GF-D8 (cell line): ENCODE measurements at regions not wholly inside any gene's neighbourhood (a gene's known extent, or its start where the extent isn't known, plus 50 kb on each side); places are given as distances from the start of the nearest gene placed in this dataset.
A peak's percentile ranks its signal among the peaks of the same experiment; 100 is the strongest.
"Not testable (repeated sequence)": the region's sequence is repeated elsewhere in the genome, so short reads cannot be mapped to it uniquely, and the experiment has no call there.

ENCODE experiments used
- DNase-seq: peaks from one replicate; lab custom pipeline; 2025; lab: John Stamatoyannopoulos, UW

DNA sequence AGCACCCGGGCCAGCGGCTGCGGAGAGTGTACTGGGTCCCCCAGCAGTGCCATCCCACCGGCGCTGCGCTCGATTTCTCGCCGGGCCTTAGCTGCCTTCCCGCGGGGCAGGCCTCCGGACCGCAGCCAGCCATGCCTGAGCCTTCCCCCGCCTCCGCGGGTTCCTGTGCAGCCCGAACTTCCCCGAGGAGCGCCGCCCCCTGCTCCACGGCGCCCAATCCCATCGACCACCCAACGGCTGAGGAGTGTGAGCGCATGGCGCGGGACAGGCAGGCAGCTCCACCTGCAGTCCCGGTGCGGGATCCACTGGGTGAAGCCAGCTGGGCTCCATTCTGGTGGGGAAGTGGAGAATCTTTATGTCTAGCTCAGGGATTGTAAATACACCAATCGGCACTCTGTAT, 325.4 kb downstream of the PPP1R3A start:
- not testable (repeated sequence) for DNase-seq

DNA sequence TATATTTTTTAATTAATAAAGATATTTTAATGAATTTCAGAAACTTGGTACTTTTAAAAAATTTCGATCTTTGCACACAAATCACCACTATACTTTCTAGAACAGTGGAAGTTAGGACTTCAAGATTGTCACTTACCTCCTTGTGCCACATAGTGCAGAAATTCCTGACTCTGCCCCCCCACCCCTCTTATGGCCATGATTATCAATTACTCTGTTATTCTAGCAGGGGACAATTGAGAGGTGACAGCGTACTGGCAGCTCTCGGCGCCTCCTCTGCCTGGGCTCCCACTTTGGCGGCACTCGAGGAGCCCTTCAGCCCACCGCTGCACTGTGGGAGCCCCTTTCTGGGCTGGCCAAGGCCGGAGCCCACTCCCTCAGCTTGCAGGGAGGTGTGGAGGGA, 325.9 kb downstream of the PPP1R3A start:
- not testable (repeated sequence) for DNase-seq

DNA sequence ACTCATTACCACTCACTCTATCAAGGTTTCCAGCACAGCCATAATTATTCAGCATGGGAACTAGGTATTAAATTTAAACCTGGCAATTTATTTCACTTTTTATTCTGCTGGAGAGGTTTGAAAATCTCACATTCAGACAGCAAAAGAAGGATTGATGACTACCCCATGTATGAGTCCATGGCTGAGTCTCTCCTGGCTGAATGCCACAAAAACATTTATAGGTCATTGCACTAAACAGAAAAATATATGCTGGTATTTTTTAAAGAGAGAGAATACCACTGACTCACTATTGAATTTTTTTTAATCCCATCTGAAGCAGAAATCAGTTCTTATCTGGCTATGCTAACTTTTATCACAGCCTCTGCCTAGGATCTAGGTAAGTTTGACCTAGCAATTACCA, 336.3 kb downstream of the PPP1R3A start:
- no peak for DNase-seq

DNA sequence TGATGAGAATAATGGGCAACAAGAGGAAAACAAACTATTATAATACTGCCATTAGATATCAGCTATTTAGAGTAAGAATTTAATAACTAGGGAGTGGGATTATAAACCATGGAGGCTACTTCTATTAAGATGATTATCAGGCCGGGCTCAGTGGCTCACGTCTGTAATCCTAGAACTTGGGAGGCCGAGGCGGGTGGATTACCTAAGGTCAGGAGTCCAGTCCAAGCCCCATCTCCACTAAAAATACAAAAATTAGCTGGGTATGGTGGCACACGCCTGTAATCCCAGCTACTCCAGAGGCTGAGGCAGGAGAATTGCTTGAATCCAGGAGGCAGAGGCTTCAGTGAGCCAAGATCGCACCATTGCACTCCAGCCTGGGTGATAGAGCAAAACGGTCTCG, 355.6 kb downstream of the PPP1R3A start:
- not testable (repeated sequence) for DNase-seq

DNA sequence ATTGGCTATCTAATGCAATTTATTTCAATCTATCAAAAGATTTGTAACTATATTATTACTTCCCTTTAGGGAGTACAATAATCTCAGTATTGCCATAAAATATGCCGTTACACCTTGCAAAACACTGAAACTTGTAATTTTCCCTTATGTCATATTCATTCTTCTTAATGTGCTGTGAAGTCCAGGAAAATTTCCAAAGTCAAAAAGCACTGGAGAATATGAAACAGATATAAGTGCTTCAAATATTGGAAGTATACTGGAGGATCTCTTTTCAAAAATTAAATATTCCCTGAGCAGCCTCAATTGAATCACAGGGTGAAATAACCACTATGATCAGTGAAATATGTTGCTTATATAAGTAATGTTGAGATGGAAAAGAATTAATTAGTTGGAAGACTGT, 356.0 kb downstream of the PPP1R3A start:
- DNase-seq = no peak

DNA sequence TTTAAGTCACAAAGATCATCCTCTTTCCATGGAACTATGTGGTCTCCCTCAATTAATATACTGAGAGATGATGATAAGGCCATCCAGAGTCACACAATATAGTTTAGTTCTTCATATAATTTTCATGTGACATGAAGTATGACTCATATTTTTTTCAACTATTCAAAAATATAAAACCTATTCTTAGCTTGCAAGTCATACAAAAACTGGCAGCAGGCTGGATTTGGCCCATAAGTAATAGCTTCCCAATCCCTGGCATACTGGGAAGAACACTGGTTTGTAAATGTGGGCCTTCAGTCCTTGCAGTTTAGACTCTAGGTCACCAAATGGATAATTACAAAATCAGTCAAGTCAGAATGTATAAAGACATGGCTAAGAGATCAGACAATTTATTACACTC, 356.6 kb downstream of the PPP1R3A start:
- no peak for DNase-seq

DNA sequence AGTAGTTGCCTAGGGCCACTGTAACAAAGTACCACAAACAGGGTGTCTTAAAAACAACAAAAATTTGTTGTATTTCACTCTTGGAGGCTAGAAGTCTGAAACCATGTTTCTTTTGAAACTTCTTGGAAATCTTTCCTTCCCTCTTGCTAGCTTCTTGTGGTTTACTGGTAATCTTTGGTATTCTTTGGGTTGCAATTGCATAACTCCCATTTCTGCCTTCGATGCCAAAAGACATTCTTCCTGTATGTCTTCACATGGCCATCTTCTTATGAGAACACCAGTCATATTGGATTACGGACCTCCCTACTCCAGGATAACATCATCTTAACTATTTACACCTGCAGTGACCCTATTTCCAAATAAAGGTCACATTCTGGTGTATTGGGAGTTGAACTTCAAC, 357.4 kb downstream of the PPP1R3A start:
- DNase-seq = peak; percentile 57

DNA sequence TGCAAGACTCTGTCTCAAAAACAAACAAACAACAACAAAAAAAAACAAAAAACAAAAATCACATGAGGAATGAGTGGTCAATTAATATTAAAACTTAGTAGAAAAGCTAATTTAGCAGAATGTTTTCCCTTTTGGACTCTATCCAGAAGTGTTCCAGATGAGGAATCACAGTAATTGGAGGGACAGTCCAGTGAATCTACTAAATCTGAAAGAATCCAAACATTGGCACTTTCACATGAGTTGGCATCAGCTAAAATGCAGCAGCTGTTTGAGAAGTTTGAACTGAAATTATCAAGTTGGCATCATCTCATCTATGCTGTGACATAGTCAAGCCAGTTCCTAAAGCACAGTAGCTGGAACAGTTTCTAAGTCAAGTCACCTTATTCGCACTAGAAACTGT, 367.8 kb downstream of the PPP1R3A start:
- no peak for DNase-seq

DNA sequence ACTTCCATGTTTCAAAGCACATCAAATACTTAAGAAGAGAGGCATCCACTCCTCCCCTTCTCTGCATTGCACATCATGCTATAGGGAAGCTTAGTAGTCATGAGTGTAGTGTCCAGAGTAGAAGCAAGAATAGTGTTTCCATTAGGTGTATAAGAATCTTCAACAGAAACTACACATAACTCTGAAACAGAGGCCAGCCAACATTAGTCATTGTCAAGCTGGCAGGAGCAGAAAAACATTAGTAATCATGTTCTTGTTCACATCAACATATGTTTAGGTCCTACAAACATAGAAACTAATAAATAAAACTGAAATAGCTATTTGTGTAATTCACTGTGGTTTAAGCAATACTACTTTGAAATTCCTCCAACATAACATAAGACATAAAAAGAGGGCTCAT, 370.2 kb downstream of the PPP1R3A start:
- no peak for DNase-seq

DNA sequence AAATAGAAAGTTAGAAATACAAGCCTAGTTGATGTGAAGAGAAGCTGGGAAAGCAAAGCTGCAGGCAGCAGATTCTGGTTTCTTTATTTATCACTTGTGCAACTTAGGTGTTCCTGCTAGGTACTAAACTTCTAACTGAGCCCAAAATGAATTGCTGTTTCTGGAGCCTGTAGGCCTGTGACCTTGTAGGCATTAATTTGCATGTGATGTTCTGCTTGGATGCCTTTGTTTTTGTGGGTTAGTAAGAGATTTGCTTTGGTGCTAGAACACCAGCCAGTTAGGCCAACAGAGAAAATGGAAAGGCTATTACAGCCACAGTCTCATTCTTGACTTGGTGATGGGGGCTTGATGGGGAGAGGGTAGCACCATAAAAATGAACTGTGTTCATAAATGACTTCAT, 370.7 kb downstream of the PPP1R3A start:
- no peak for DNase-seq

DNA sequence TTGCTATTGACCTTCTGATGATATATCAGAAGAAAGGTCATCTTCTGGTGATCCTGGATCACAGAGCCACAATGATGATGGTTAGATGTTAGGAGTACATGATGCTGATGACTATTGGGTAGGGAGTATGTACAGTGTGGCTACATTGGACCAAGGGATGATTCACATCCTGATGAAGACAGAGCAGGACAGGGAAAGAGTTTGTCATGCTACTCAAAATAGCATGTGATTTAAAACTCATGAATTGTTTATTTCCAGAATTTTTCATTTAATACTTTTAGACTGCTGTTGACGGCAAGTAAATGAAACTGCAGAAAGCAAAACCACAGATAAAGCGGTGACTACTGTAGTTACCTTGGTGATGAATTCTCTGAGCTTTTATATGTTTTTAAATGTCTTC, 397.3 kb downstream of the PPP1R3A start:
- no peak for DNase-seq

DNA sequence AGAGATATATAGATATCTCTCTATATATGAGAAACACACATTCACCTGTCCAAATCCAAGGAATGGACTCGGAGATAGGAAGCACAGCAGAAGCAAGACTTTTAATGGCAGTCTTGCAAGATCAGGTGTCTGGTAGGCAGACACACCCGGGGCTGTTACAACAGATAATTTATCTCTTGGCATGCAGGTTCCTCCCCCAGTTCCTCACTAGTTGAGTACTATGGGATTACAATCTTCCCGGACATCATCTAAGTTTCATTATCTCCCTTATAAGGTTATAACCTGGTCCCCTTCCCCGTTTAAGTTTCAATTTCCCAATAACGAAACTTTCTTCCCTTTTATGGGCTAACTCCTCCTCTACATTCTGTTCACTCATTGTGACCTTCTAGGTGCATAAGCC, 399.3 kb downstream of the PPP1R3A start:
- no peak for DNase-seq

DNA sequence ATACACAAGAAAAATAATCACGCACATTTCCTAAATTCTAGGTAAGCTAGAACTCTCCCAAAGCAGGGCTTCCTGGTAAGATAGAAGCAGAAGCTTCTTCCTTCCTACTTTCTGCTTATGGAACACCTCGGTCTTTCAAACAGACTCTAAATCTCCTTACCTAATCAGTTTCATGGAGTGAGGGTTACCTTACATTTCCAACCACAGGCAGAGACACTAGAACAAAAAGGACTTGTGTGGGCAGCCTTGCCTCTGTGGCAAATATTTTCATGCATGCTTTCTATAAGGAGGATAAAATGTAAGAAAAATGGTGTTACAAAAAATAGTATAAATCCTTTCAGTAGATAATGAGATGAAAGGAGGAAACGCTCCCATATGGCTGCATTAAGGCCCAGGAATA, 386.3 kb upstream of the SMIM30 start:
- DNase-seq = no peak

DNA sequence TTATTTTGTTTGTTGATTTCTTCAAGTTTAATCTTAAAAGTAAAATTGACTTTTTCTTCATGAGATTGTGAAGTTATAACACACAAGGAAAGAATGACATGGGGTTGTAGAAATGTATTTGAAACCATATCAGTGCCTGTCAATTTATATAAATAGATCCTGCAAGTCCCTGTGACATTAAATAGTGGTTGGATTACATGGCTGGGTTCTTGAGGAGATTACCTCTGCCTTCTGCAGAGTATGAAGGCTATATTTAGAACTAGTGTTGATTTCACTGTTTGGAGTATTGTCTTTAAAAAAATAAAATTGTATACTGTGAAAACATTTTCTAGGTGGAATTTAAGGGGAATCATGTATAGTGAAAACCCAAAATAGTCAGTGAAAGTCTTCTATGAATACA, 385.8 kb upstream of the SMIM30 start:
- no peak for DNase-seq

DNA sequence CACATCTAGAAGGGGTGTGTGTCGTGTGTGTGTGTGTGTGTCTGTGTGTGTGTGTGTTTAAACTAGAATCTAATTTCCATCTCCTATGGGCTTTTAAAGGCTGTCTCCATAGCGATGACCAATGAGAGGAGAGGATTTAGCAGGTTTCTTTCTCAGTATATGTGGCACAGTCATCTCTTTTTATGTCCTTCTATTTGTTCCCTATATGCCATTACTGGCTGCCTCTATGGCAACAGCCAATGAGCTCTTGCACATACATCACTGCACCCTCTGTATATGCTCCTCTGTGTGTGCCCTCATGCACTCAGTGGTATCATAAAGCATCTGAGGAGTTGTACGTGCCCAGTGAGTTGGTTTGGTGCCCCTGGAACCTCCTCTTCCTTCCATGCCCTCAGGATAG, 378.2 kb upstream of the SMIM30 start:
- DNase-seq = not testable (repeated sequence)

DNA sequence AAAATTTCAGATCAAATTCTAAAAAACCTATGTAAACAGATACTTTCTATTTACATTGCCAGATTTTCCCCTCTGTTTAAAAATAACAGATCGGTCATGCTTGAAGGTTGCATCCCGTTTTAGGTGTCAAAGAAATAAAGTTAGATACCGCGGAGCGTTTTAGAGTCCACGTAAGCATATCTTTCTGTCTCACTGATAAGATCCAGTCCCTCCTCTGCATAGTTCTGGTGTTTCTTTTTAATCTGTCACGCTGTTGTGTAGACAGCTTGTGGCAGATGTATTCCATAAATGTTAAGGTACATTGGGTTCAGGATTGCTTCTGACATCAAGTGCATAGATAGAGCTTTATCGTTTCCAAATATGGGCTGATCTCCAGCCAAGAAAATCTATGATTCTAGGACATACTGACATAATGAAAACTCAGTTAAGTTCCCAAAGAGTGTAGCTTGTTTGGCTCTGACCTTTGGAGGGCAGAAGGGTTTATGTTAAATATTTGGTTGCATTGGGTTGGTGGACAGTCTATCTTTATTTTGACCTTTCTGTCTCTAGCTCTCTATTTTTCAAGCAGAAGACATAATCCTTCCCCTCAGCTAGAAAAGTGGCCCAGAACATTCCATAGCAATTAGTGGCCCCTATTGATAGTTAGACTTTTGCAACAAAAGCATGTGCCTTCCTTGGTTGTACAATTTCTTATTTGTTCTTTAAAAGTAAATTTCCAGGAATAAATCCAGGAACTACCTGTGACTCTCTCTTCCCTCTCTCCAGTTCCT, 376.6 kb upstream of the SMIM30 start:
- DNase-seq = not testable (repeated sequence)

DNA sequence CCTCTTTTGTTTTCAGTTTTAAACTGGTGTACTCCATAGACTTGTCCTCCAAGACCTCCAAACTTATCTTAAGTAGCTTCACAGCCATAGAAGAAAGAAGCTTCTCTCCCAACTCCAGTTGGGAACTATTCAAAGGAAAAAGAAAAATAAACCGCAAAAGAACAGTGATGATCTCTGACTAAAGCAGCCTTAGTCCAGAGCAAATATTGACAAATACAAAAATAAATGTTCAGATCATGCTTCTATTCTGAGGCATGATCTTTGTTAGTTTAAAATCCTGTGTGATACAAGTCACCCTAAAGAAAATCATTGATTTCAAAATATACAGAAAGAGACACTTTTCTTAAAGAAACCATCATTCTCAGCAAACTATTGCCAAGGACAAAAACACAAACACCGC, 373.0 kb upstream of the SMIM30 start:
- no peak for DNase-seq

DNA sequence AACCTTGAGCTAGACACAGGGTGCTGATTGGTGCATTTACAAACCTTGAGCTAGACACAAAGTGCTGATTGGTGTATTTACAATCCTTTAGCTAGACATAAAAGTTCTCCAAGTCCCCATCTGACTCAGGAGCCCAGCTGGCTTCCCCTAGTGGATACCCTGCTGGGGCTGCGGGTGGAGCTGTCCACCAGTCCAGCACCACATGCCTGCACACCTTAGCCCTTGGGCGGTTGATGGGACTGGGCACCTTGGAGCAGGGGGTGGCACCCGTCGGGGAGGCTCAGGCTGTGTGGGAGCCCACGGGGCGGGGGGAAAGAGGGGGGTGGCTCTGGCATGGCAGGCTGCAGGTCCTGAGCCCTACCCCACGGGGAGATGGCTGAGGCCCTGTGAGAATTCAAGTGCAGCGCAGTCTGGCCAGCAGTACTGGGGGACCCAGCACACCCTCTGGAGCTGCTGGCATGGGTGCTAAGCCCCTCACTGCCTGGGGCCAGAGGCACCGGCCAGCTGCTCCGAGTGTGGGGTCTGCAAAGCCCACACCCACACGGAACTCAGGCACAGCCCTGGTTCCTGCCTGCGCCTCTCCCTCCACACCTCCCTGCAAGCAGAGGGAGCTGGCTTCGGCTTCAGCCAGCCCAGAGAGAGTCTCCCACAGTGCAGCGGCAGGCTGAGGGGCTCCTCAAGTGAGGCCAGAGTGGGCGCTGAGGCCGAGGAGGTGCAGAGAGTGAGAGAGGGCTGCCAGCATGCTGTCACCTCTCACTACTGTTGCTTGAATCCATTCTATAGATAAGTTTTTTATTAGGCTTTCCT, 369.8 kb upstream of the SMIM30 start:
- DNase-seq = no peak

DNA sequence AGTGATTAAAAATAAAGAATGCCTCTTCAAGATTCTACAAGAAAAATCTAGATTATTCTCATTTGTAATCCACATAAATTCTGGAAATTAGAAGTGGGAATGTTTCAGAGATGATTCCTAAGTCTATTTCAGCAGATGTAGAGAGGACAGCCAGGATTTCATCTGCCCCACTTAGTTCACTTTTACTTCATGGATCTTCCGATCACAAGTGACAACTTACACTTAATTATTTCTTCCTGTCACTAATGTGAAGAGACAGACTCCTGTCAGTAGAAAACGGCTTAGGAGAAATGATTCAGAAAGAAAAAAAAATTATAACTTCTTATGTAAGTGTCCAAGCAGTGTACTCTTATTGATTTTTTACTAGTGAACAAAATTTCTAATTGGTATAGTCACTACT, 368.2 kb upstream of the SMIM30 start:
- DNase-seq = no peak

DNA sequence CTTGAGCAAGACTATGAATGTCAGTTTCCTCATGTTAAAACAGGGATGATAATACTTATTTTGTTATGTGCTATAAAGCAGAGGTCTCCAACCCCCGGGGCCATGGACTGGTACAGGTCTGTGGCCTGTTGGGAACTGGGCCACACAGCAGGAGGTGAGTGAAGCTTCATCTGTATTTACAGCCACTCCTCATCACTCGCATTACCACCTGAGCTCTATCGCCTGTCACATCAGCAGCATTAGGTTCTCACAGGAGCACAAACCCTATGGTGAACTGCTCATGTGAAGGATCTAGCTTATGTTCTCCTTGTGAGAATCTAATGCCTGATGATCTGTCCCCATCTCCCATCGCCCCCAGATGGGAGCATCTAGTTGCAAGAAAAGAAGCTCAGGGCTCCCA, 365.3 kb upstream of the SMIM30 start:
- DNase-seq = no peak

DNA sequence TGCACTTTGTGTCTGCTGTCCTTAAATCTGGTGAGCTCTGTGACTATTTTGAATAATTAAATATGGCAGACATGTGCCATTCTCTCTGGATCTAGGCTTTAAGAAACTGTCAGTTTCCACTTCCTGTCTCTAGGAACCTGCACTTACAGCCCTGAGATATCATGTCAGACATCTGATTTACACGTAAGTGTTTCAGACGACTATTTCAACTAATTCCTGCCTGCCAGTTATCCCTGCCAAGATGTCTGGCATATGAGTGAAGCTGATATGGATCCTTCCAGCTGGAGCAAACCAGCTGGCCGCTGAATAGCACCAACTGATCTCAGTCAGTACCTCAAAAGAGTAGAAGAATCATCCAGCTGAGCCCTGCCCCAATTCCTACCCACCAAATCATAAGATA, 362.2 kb upstream of the SMIM30 start:
- DNase-seq = no peak

DNA sequence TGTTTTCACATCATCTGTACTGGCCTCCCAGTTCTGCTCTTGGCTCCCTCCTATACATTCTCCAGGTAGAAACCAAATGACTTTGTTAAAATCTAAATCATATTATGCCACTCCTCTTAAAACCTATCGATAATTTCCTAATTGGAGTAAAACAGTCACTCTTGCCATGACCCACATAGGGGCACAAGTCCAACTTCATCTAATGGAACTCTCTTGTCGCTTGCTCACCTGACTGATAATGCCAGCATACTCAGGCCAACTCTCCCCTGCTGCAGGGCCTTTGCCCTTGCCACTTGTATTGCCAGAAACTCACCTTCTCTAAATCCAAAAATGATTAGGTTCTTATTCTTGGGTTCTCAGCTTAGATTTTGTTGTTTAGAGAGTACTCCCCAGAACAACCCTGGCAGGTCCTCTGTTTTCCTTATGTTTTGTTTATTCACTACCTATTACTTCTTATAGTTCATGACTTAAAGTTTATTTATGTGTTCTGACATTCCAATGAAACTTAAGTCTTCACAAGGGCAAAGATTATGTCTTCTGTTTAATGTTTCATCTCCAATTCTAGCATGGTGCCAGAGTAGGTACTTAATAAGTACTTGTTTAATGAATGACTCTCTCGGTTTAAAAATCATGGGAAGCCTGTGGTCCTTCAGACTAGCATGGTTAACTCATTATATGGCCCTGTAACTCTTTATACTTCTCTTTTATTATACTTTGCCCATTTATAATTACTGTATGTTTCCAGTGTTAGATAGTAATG, 345.9 kb upstream of the SMIM30 start:
- no peak for DNase-seq

DNA sequence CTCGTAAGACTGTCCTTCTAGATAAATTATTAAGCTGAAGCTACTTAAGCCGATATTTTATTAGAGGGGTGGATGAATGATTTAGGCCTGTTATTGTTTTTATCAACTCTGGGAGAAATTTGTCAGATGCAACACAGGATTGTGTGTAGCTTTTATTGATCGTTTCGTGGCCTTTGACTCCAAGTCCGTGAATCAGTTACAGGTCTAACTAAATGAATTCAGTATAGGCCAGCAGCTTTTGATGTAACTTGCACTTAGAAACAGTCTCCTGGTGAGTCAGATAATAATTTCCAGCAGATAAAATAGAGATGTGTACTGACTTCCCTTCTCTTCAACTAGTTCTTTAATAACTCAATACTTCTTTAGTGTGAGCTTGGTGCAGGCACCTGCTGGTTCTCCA, 341.7 kb upstream of the SMIM30 start:
- DNase-seq = no peak
